ENCODE measurements at regions not wholly inside any gene's neighbourhood (a gene's known extent, or its start where the extent isn't known, plus 50 kb on each side); places are given as distances from the start of the nearest gene placed in this dataset.
"Not testable (repeated sequence)": the region's sequence is repeated elsewhere in the genome, so short reads cannot be mapped to it uniquely, and the experiment has no call there.

DNA sequence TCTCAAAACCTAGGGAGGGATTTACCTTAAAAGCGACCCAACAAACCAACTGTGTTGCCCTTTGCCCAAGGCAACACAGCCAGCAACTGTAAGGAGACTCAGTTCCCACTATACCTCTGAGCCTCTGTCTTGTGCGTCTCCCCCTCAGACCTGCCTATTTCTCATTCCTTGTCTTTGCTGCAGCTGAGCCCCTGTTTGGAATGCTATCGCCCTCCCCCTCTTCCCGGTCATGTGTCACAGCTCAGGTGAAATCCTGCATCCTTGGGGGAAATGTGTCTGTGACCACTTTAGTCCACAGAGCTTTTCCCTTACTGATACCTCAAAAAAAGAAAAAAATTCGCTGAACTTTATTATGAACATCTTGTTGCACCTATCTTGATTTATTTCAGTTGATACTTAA, 52.0 kb upstream of the LRIG1 start:
- Histone ChIP-seq H3K4me3 (no peak overlapping the region), H3K27ac (no peak overlapping the region)

DNA sequence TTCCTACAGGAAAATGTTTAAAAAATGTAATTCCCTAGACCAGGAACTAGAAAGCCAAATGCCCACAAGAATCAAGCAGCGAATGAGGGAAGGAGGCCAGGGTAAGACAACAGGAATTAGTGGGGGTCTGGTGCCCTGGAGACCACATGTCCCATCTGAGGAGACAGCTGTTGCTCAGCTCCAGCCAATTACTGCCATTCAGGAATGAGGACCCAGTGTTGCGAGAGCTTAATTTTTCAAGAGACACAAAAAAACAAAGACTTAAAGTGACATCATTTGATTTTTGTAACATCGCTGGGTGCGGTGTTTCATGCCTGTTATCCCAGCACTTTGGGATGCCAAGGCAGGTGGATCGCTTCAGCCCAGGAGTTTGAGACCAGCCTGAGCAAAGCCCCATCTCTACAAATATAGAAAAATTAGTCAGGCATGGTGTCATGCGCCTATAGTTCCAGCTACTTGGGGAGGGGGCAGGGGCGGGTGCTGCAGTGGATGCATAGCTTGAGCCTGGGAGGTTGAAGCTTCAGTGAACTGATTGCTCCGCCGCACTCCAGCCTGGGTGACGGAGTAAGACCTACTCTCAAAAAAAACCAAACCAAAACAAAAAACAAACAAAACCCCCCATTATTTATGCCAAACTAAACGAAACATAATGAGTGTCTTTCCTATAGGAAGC, 52.8 kb upstream of the LRIG1 start:
- H3K27ac ChIP-seq: no peak overlapping the region
- H3K4me3 ChIP-seq: no peak overlapping the region

DNA sequence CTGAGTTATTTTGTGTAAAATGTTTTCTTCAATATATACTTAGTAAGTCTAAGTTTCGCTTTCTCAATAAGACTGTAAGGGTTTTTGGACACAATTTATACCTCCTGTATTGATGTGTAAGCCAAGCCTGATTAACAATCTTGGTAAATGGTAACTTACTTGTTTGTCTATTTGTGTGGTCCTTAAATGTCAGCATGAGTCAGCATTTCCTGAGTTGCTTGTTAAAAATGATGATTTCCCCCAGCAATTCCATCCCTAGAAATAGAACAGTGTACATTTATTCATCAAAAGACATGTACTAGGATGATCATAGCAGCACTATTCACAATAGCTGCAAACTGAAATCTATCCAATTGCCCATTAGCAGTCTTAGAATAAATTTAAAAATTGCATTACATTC, 53.4 kb upstream of the LRIG1 start:
- H3K27ac ChIP-seq: no peak overlapping the region

DNA sequence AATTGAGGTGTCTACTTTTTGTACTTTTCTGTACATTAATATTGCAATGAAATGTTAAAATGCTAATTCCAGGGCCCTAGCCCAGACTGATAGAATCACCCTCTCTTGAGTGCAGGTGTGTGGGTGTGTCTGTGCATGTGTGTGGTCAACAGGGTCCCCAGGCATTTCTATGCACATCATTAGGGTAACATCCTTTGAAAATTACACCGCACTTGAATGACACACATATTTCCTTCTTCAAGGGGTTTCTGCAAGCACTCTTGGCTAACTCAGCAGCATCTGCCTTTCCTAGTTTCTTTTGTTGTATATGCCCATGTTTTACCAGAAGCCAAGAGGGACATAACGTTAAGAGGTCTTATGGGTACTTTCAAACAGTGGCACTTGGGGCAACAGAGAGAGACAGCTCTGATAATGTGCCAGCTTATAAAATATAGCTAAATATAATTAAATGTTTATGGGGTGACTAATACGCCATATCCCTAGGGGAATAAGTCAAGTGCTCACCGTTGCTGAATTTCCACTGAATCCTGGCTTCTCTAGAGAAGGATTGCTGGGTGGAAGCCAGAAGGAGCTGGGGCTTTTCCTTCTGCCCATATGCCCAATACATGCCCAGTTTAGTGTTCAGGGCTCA, 54.5 kb upstream of the LRIG1 start:
- no peak overlapping the region for H3K27ac ChIP-seq
- no peak overlapping the region for H3K4me3 ChIP-seq

More for the DNA sequence above, 53.4 kb upstream of the LRIG1 start:
- H3K4me3 ChIP-seq: no peak overlapping the region

DNA sequence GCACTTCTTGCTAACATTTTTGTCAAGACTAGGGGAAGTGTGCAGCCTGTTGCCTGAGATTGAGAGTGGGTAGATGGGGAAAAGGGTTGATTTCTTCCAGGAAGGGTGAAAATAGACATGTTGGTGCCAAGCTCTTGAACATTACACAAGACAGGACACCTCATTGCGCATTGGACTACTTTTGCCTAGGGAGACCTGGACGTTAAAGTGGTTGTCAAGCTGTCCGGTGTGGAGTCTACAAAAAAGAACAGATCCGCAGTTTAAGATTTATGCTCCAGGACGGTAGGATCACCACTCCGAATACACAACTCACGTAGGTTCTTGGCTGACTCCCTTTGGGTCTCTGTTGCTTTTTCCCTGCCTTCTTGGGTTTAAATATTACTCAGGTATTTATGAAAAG, 56.3 kb upstream of the LRIG1 start:
- H3K4me3 ChIP-seq: no peak overlapping the region
- H3K27ac ChIP-seq: no peak overlapping the region

DNA sequence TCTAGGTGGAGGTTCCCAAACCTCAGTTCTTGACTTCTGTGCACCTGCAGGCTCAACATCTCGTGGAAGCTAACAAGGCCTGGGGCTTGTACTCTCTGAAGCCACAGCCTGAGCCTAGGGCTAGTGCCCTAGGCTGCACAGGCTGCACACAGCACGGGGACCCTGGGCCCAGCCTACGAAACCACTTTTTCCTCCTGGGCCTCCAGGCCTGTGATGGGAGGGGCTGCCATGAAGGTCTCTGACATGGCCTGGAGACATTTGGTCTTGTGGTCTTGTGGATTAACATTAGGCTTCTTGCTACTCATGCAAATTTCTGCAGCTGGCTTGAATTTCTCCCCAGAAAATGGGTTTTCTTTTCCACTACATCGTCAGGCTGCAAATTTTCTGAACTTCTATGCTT, 59.1 kb upstream of the LRIG1 start:
- not testable (repeated sequence) for H3K4me3 ChIP-seq, H3K27ac ChIP-seq

DNA sequence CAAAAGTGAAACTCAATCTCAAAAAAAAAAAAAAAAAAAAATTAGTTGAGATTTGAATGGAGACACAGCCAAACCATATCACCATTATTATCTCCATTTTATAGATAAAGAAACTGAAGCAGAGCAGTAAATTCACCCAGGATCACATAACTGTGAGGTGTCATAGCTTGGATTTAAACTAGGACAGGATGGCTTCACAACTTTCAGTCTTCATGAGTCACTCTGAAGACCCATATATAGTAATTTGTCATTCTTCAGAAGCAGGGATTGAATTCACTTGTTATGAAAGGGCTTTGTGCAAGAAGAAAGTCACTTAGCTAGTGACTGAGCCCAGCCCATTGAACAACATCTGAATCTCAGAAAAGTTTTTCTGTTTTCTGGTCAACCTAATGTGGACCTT, 60.5 kb upstream of the LRIG1 start:
- no peak overlapping the region for H3K4me3 ChIP-seq
- H3K27ac ChIP-seq: no peak overlapping the region

DNA sequence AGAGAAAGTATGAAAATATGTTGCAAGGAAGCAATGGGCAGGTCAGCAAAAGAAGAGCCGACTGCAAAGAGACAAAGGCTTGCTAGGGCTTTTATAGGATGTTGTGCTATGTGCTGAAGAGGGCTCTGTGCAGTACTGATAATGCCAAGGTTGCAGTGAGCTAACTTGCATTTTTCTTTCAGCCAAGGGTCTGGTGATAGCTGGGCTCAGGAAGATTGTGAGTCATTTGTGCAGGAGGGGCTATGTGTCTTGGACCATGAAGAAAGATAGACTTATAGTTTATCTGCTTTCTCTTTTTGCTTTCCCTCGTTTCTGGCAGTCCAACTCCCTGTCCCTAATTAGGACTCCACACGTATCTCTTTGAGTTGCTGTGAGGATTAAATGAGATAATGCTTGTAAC, 64.5 kb upstream of the LRIG1 start:
- Histone ChIP-seq H3K4me3 (no peak overlapping the region), H3K27ac (no peak overlapping the region)

DNA sequence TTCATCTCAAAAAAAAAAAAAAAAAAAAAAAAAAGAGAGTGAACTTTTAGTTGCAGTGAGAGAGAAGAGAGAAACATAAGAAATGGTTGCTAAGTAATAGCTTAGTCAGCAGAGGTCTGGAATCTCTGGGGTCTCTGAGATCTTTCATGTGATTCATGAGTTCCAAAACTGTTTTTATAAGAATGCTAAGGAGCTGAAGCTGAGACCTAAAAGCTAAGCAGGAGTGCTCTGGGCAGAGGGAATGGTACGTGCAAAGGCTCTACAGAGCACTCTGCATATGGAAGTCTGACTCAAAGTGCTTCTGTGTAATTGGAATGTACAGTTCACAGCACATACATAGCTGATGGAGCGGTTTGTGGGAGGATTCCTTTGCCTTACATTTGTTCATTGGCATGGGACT, 66.3 kb upstream of the LRIG1 start:
- Histone ChIP-seq H3K27ac (no peak overlapping the region), H3K4me3 (no peak overlapping the region)

DNA sequence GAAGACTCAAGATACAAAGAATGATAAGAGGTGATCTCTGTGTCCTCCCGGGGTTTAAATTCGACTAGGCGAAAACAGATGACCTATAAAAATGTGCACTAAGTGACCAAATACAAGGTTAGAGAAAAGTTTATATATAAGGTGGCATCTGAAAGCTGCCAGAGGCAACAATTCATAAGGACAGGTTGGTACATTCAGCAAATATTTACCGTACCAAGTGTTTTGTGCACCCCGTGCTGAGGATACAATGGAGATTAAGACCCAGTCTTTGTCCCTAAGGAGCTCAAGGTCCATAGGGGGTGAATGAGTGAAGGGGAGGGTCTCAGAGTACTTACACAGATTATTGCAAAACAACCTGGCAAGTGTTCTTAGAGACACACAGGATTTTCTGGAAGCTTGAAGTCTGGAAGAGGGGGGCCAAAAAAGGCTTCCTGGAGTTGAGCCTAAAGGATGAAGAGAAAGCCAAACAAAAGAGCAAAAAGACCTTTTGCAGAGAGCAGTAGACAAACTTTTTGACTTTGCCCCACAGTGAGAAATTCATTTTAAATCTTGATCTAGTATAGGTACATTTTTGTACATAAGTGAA, 71.4 kb upstream of the LRIG1 start:
- H3K4me3 ChIP-seq: no peak overlapping the region
- H3K27ac ChIP-seq: no peak overlapping the region

DNA sequence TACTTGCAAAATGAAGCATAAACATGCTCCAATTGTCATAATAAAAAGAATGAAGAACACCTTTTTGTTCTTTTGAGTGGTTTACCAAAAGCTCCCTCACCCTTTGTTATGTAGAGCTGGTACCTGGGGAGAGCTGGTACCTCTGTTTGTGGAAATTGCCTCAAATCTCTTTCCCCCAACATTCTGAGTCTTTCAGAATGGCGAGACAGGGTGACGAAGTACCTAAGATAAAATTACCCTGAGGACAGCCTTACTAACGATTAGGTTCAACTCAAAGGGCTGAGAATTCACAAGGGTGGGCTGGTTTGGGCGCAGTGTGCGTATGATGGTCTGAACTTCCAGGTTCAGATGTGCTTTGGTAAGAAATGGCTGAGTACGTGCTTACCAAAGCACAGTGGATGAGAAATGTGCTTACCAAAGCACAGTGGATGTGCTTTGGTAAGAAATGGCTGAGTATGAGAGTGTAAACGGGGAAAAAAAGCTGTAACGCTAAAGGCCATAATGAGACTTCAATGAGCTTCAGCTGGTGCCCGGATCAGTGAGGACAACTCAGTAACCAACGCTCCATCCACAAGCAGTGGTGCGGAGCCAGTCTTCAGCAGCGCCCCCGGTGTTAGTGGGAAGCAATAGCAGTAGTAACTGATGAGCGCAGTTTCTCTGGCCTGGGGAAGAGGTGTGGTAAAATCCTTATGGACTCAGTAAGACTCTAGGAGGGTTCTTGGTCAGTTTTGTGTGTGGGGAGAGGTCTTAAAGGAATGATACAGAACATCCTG, 72.3 kb upstream of the LRIG1 start:
- Histone ChIP-seq H3K4me3 (no peak overlapping the region), H3K27ac (no peak overlapping the region)

DNA sequence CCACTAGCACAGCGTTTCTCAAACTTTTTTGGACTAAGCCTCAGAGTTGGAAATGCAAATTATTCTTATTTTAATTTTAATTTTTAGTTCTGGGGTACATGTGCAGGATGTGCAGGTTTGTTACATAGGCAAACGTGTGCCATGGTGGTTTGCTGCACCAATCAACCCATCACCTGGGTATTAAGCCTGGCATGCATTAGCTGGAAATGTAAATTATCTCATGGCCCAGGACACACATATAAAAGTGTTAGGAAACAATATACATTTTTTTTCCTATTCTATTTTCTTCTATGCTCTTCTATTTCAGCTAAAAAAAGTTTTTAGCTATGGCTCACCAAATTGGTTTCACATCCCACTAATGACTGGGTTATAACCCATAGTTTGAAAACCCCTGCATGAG, 73.3 kb upstream of the LRIG1 start:
- Histone ChIP-seq H3K27ac (no peak overlapping the region), H3K4me3 (no peak overlapping the region)

DNA sequence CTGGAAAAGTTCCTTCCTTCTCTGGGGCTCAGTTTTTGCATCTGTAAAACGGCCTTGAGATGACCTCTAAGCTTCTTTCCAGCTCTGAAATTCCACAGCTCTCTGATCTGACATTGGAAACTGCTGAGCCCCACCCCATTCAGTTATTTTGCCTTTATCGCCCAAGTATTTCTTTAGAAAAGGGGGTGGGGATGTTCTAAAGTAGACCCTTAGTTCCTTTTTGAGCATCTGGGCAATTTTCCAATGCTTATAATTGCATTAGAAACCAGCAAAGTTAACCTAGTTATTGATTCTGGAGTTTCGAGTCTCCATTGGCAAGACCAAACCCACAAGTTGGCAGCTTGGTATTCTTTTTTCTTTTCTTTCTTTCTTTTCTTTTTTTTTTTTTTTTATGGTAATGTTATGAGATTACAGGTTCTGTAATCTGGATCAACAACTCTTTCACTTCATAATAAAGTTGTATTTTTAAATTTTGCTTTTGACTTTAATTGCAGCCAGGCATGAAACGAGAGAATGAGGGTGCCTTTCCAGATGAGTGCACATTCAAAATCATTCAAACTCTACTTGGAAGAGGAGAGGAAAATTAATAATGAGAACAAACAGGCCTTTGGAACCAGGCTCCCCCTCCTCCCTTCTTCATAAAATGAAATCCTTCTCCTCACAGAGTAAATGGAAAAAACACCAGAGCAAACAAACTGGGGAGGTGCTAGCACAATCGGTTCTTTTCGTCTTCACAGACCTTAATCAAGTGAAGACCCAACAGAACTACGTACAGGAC, 76.8 kb upstream of the LRIG1 start:
- H3K4me3 ChIP-seq: no peak overlapping the region
- H3K27ac ChIP-seq: no peak overlapping the region

DNA sequence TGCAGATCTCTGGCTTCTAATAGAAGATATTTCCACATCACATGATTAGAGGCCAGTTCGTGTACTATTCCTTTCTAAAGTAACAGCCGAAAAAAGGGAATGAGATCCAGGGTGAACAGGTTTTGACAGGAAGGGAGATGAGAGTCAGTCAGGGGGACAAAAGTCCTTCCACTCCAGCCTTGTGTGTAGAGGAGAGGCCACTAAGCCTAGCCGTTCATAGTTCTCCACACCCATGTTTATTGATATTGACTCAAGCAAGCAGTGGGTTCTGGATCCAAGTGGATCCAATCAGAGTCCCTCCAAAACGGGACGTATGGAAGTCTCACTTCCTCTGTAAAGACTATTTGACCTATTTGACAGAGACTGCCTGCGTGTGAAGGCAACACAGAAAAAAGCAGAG, 80.4 kb upstream of the LRIG1 start:
- Histone ChIP-seq H3K27ac (no peak overlapping the region), H3K4me3 (no peak overlapping the region)

DNA sequence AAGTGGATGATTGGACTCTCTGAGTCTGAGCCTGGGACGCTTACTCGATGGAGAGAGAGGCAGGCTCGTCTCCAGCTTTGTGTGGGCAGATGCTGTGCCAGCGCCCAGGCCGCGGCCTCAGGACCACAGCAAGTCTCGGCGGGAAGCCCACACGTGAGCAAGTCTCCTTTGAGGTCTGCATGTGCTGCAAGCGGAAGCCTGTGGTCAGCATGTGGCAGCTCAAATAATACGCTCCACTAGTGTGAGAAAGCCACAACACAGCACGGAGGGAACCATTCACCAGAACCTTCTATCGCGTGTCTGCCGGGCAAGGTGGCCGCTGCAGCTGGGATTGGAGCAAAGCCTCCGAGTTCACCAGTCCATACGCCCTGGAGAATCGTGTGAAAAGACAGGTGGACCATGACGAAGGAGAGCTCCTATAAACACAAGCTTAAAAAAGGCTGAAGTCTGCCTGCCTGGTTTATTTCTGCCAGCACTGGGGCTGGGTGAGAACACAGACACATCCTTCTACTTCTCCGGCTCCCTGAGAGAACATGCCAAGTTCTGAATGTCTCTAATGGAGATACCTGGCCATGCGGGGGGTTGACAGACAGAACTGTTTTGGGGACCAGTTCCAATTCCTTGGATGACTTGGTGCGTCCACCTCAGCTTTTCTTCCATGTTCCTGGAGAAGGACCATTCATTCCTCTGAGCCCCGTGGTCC, 82.0 kb upstream of the LRIG1 start:
- H3K27ac ChIP-seq: no peak overlapping the region
- no peak overlapping the region for H3K4me3 ChIP-seq

DNA sequence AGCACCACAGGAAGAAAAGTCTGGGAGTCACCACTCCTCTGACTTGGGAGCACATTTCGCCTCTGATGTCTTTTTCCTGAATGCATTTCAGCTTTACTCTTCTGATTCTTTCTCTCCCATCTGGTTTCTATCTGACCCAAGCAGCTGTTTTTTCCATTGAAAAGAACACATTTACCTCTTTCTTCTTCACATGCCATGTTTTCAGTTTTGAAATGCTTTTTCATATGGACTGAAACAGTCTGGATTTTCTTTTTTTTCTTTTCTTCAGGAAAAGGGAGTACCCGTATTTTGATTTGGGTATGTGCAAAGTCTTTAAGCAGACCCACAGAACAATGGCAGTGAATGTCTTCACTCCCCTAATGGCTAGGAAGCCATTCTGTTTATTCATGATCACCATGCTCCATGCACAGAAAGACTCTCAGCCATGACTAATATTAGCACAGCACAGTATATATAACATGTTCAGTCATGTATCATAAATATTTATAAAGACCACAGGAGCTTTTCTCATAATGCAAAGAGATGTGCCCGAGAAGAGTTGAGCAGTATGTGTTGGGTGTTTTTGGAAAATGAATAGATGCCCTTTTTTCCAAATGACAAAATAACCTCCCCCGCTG, 82.7 kb upstream of the LRIG1 start:
- no peak overlapping the region for H3K4me3 ChIP-seq
- H3K27ac ChIP-seq: no peak overlapping the region

DNA sequence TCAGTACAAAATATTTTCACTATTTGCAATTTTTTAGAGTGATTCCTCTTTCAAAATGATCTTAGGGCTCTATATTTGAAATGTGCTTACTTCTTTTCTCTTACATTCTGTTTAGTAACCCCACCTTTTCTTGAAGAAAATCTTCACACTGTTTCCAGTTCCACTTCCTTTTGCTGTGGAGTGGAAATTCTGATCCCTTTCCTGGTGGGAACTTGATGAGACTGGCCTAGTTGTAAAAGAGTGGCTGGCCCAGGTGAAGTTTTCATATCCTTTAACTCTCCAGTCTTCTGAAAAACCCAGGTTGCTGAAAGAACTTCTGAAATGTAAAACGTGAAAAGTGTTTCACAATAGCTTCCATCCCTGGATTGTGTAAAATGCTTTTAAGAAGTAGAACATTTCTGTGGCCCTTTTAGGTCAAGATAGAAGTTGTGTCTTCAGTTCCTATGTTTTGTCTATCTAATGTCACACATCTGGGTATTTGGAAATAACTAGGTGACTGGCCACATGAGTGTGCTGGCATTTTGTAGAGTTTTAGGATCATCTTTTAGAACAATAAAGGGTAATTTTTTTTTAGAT, 84.8 kb upstream of the LRIG1 start:
- H3K27ac ChIP-seq: no peak overlapping the region

DNA sequence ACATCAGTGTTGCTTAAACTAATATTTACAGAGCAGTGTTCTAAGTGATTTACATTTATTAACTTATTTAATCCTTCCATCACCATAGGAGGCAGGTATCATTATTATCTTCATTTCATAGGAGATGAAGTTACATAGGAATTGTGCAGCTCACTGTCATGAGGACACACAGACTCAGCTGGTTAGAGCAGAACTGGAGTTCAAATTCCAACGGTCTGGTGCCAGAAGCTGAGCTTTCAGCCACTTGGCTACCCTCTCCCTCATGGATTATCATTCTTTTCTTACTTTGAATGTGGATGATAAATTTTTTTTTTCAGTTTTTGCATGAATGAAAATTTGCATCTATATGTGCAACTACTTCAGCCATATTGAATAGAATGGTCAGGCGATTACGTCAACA, 86.0 kb upstream of the LRIG1 start:
- Histone ChIP-seq H3K4me3 (no peak overlapping the region), H3K27ac (no peak overlapping the region)

More for the DNA sequence above, 84.8 kb upstream of the LRIG1 start:
- no peak overlapping the region for H3K4me3 ChIP-seq

DNA sequence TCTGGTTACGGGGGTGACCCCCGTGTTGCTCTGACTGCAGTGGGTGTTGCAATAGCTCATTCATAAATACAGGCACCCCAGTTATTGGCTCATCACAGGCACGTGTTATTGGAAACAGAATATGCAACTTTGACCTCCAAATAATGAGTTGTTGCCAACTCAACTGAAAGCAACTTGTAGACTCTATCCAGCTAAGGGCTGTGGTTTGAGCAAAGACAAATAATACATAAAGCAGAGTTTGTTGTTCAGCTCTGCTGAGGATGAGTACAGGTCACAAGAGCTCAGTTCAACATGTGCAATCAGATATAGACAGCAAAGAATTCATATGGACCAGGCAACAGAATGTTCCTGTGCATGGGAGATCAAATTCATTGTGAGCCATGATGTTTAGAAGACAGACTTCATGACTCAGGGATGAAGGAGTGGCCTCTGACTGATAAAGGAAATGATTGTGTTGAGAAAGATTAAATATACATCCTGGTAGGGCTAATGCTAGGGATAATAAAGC, 87.6 kb upstream of the LRIG1 start:
- H3K4me3 ChIP-seq: no peak overlapping the region
- no peak overlapping the region for H3K27ac ChIP-seq

Data from skin epidermis (tissue), 12 donors.